Mammary epithelial cell (primary cell): ENCODE measurements at regions not wholly inside any gene's neighbourhood (a gene's known extent, or its start where the extent isn't known, plus 50 kb on each side); places are given as distances from the start of the nearest gene placed in this dataset.

Experiments used
- EZH2 ChIP-seq: IDR thresholded peaks from 2 replicates; pipeline ENCODE4 v1.6.1; 2012; ENCODE audit warnings: low read length, inconsistent platforms, borderline replicate concordance
- TF ChIP-seq, protein P1 (sequence below), 2 donors: IDR thresholded peaks in 1 of 2; conservative IDR thresholded peaks in 1 of 2; 2 replicates each; pipeline ENCODE4 v1.5.1; 2011 to 2012; ENCODE audit warnings: inconsistent platforms in 2 of 2, low read length in 2 of 2, mild to moderate bottlenecking in 2 of 2, control low read depth in 1 of 2, low read depth in 1 of 2; ENCODE audit not compliant: insufficient read depth in 1 of 2; ENCODE audit errors: extremely low read depth in 1 of 2

DNA sequence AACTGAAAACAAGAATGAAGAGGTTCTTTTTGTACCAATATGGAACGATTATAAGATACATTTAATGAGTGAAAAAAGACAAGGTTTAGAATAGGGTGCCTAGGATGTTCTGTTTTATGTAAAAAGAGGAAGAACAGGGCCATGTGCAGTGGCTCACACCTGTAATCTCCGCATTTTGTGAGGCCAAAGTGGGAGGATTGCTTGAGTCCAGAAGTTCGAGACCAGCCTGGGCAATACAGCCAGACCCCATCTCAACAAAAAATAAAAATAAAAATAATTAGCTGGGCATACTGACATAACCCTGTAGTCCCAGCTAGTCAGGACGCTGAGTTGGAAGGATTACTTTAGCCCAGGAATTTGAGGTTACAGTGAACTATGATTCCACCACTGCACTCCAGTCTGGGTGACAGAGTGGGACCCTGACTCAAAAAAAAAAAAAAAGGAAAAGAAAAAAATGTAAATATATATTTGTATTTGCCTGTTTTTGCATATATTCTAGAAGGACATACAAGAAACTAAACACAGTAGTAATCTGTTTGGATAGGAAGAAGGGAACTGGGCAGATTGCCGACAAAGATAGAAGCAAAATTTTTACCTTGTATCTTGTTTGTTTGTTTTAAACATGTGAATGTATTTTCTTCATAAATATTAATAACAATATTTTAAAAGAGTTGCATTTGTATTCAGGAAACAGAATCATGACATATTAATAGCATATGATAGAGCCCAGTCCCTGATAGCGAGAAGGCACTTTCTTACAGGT, 174.3 kb downstream of the SOX2 start:
- no peak for TF ChIP-seq EZH2
- TF ChIP-seq, protein P1, sequence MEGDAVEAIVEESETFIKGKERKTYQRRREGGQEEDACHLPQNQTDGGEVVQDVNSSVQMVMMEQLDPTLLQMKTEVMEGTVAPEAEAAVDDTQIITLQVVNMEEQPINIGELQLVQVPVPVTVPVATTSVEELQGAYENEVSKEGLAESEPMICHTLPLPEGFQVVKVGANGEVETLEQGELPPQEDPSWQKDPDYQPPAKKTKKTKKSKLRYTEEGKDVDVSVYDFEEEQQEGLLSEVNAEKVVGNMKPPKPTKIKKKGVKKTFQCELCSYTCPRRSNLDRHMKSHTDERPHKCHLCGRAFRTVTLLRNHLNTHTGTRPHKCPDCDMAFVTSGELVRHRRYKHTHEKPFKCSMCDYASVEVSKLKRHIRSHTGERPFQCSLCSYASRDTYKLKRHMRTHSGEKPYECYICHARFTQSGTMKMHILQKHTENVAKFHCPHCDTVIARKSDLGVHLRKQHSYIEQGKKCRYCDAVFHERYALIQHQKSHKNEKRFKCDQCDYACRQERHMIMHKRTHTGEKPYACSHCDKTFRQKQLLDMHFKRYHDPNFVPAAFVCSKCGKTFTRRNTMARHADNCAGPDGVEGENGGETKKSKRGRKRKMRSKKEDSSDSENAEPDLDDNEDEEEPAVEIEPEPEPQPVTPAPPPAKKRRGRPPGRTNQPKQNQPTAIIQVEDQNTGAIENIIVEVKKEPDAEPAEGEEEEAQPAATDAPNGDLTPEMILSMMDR (conservative IDR thresholded peaks at IDR 0.05 in 1 of 2, IDR thresholded peaks at IDR 0.05 in 1 of 2; ENCODE audit: extremely low read depth in 1 of 2, insufficient read depth in 1 of 2, low read depth in 1 of 2, low read length in 2 of 2) = no peak
